NB4 (cell line): ENCODE measurements at regions not wholly inside any gene's neighbourhood (a gene's known extent, or its start where the extent isn't known, plus 50 kb on each side); places are given as distances from the start of the nearest gene placed in this dataset.

Source experiments
- MYC ChIP-seq: IDR thresholded peaks from 2 replicates; pipeline ENCODE4 v1.6.1; 2011; ENCODE audit warnings: low read depth, low read length
- POLR2A ChIP-seq: IDR thresholded peaks from 2 replicates; pipeline ENCODE4 v1.6.1; 2011; ENCODE audit warnings: mild to moderate bottlenecking; ENCODE audit not compliant: insufficient read length; ENCODE audit errors: extremely low read depth
- TF ChIP-seq, protein P1 (sequence below): IDR thresholded peaks from one replicate; pipeline ENCODE4 v1.5.1; 2012; ENCODE audit warnings: low read depth, low read length
- TF ChIP-seq, protein P2 (sequence below): IDR thresholded peaks from 2 replicates; pipeline ENCODE4 v1.6.1; 2011; ENCODE audit warnings: low read depth, low read length

DNA sequence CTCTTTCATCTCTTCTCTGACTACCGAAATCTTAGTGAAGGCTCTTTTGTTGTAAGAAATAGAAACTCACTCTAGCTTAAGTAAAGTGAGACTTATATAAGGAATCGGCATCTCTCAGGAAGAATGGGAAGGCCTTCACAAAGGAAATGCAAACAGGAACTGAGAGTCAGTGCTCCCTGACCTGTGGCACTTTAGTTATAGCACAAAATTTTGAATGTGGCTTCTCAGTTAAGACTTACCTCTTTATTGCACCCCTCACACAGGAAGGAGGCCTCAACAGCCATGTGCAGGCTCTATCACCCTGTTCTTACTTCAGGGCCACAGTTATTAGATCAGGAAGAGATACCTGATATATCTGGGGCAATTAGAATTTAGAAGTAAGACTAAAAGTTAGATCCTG is 224.7 kb upstream of the EGLN3 start:
- TF ChIP-seq, protein P1, sequence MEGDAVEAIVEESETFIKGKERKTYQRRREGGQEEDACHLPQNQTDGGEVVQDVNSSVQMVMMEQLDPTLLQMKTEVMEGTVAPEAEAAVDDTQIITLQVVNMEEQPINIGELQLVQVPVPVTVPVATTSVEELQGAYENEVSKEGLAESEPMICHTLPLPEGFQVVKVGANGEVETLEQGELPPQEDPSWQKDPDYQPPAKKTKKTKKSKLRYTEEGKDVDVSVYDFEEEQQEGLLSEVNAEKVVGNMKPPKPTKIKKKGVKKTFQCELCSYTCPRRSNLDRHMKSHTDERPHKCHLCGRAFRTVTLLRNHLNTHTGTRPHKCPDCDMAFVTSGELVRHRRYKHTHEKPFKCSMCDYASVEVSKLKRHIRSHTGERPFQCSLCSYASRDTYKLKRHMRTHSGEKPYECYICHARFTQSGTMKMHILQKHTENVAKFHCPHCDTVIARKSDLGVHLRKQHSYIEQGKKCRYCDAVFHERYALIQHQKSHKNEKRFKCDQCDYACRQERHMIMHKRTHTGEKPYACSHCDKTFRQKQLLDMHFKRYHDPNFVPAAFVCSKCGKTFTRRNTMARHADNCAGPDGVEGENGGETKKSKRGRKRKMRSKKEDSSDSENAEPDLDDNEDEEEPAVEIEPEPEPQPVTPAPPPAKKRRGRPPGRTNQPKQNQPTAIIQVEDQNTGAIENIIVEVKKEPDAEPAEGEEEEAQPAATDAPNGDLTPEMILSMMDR, result no peak
- TF ChIP-seq POLR2A (no peak), MYC (no peak)
- TF ChIP-seq, protein P2, sequence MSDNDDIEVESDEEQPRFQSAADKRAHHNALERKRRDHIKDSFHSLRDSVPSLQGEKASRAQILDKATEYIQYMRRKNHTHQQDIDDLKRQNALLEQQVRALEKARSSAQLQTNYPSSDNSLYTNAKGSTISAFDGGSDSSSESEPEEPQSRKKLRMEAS, result no peak
